Keratinocyte (primary cell): ENCODE measurements at regions not wholly inside any gene's neighbourhood (a gene's known extent, or its start where the extent isn't known, plus 50 kb on each side); places are given as distances from the start of the nearest gene placed in this dataset.

ENCODE experiments used
- CTCF ChIP-seq, 3 experiments: IDR thresholded peaks in 1 of 3; conservative IDR thresholded peaks in 1 of 3; optimal IDR thresholded peaks in 1 of 3; 2 replicates in 2 of 3; 3 replicates in 1 of 3; pipeline versions ENCODE3 to v1.5.1; 2011; ENCODE audit warnings: low read length in 3 of 3, mild to moderate bottlenecking in 3 of 3, moderate library complexity in 2 of 3, control low read depth in 1 of 3, inconsistent platforms in 1 of 3; ENCODE audit not compliant: insufficient read depth in 2 of 3; ENCODE audit errors: extremely low read depth in 1 of 3
- EZH2 ChIP-seq: IDR thresholded peaks from one replicate; pipeline ENCODE4 v1.6.1; 2012; ENCODE audit warnings: inconsistent platforms, mild to moderate bottlenecking, low read length, moderate library complexity

- TF ChIP-seq CTCF (optimal IDR thresholded peaks at IDR 0.05 in 1 of 3, IDR thresholded peaks at IDR 0.05 in 1 of 3, conservative IDR thresholded peaks at IDR 0.05 in 1 of 3; ENCODE audit: extremely low read depth in 1 of 3, insufficient read depth in 2 of 3, low read length in 3 of 3) (no peak), EZH2 (no peak)
Measured at GRCh38 chr16:51757505-51757904, 606.4 kb upstream of the SALL1 start.
